ENCODE measurements at regions not wholly inside any gene's neighbourhood (a gene's known extent, or its start where the extent isn't known, plus 50 kb on each side); places are given as distances from the start of the nearest gene placed in this dataset.

GRCh38 chr14:87840906-87841305 lies 152.1 kb downstream of the GALC start:
- Histone ChIP-seq H3K79me2 (ENCODE audit: control insufficient read depth, low read length) (no peaks in the 10 kb centered on the region), H4K20me1 (ENCODE audit: control insufficient read depth, insufficient read depth, low read depth, low read length) (no peaks in the 10 kb centered on the region), H3K4me3 (ENCODE audit: low read length) (no peak overlapping the region), H3K36me3 (ENCODE audit: control insufficient read depth, low read length) (no peaks in the 10 kb centered on the region), H3K4me1 (ENCODE audit: control insufficient read depth, low read length) (no peaks in the 10 kb centered on the region), H3F3A (ENCODE audit: control insufficient read depth, insufficient read depth) (no peaks in the 10 kb centered on the region), H3K27ac (ENCODE audit: low read depth, low read length) (no peak overlapping the region), H3K9me3 (ENCODE audit: control insufficient read depth, insufficient read depth, low read length) (no peaks in the 10 kb centered on the region), H3K27me3 (ENCODE audit: control insufficient read depth, low read length) (no peaks in the 10 kb centered on the region), H3K4me2 (ENCODE audit: low read length) (no peak overlapping the region), H3K9me2 (replicated peaks; ENCODE audit: control insufficient read depth, low read length) (no peaks in the 10 kb centered on the region)
- TF ChIP-seq EZH2phosphoT487 (IDR thresholded peaks at IDR 0.05; ENCODE audit: borderline replicate concordance, low read length) = no peak
- no peak for TF ChIP-seq CTCF (IDR thresholded peaks at IDR 0.05; ENCODE audit: low read depth, low read length, poor library complexity, severe bottlenecking)

- no peaks in the 10 kb centered on the region for H4K20me1 ChIP-seq (ENCODE audit: control insufficient read depth, insufficient read depth, low read depth, low read length)
Measured at GRCh38 chr14:87838931-87839330, 154.1 kb downstream of the GALC start.

GRCh38 chr14:87837296-87837695 lies 155.7 kb downstream of the GALC start:
- Histone ChIP-seq H3K36me3 (ENCODE audit: control insufficient read depth, low read length) (no peaks in the 10 kb centered on the region), H3K4me3 (ENCODE audit: low read length) (no peak overlapping the region)

More at GRCh38 chr14:87838931-87839330, 154.1 kb downstream of the GALC start:
- Histone ChIP-seq H3K4me1 (ENCODE audit: control insufficient read depth, low read length) (no peaks in the 10 kb centered on the region), H3K36me3 (ENCODE audit: control insufficient read depth, low read length) (no peaks in the 10 kb centered on the region), H3K4me2 (ENCODE audit: low read length) (no peak overlapping the region), H3K27ac (ENCODE audit: low read depth, low read length) (no peak overlapping the region), H3K9me2 (replicated peaks; ENCODE audit: control insufficient read depth, low read length) (no peaks in the 10 kb centered on the region), H3K4me3 (ENCODE audit: low read length) (no peak overlapping the region), H3F3A (ENCODE audit: control insufficient read depth, insufficient read depth) (no peaks in the 10 kb centered on the region), H3K9me3 (ENCODE audit: control insufficient read depth, insufficient read depth, low read length) (no peaks in the 10 kb centered on the region), H3K79me2 (ENCODE audit: control insufficient read depth, low read length) (no peaks in the 10 kb centered on the region), H3K27me3 (ENCODE audit: control insufficient read depth, low read length) (no peaks in the 10 kb centered on the region)
- TF ChIP-seq CTCF (IDR thresholded peaks at IDR 0.05; ENCODE audit: low read depth, low read length, poor library complexity, severe bottlenecking) (no peak), EZH2phosphoT487 (IDR thresholded peaks at IDR 0.05; ENCODE audit: borderline replicate concordance, low read length) (no peak)

More at GRCh38 chr14:87837296-87837695, 155.7 kb downstream of the GALC start:
- no peaks in the 10 kb centered on the region for H3K9me3 ChIP-seq (ENCODE audit: control insufficient read depth, insufficient read depth, low read length)
- TF ChIP-seq CTCF (IDR thresholded peaks at IDR 0.05; ENCODE audit: low read depth, low read length, poor library complexity, severe bottlenecking) (no peak), EZH2phosphoT487 (IDR thresholded peaks at IDR 0.05; ENCODE audit: borderline replicate concordance, low read length) (no peak)
- no peaks in the 10 kb centered on the region for H3K27me3 ChIP-seq (ENCODE audit: control insufficient read depth, low read length)
- no peaks in the 10 kb centered on the region for H3K4me1 ChIP-seq (ENCODE audit: control insufficient read depth, low read length)
- H4K20me1 ChIP-seq (ENCODE audit: control insufficient read depth, insufficient read depth, low read depth, low read length) = no peaks in the 10 kb centered on the region
- no peaks in the 10 kb centered on the region for H3F3A ChIP-seq (ENCODE audit: control insufficient read depth, insufficient read depth)
- H3K27ac ChIP-seq (ENCODE audit: low read depth, low read length) = no peak overlapping the region
- H3K4me2 ChIP-seq (ENCODE audit: low read length) = no peak overlapping the region
- H3K79me2 ChIP-seq (ENCODE audit: control insufficient read depth, low read length) = no peaks in the 10 kb centered on the region
- no peaks in the 10 kb centered on the region for H3K9me2 ChIP-seq (replicated peaks; ENCODE audit: control insufficient read depth, low read length)
